ENCODE measurements at regions not wholly inside any gene's neighbourhood (a gene's known extent, or its start where the extent isn't known, plus 50 kb on each side); places are given as distances from the start of the nearest gene placed in this dataset.
"Not testable (repeated sequence)": the region's sequence is repeated elsewhere in the genome, so short reads cannot be mapped to it uniquely, and the experiment has no call there.

DNA sequence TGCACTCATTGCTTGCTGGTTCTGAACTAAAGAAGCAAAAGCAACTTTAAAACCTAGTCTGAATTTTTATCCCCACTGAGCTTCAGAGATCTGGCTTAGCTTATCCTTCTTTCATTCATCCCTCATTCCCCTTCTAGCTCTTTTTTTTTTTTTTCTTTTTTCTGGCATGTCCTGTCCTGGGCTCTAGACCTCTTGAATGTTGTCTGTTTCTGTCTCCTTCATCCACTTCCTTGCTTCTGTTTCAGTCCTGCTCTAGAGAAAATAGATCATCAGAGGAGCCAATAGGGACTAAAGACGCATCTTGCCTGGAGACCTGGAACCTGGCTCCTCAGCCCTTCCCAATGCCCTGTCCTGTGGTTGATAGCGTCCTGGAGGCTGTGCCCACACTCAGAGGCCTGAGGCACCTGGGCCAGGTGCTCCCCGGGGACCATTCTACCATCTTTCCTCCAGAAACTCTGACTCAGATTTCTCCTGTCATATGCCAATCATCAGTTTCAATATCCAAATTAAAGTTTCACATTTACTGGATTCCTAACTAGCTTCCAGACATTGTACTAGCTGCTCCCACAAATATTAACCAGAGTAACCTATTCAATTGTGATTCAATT lies 115.7 kb upstream of the GATB start:
- DNase-seq = no peak

DNA sequence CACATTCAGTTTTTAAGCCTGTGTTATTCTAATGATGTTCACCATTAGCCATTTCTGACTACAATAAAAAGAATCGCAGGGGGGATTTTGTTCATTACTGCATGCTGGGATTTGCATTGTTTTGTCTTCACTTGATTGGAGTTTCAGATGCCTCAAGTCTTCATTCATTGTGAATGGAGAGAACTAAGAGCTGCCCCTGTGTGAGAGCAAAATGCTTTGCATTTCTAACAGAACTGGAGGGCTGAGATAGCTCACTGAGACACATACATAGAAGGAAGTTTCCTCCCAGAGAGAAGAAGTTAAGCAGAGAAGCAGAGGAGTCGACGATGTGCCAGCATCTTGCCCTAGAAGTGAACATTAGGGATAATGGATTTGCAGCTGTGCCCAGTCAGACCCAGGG lies 113.5 kb upstream of the GATB start:
- no peak for DNase-seq

DNA sequence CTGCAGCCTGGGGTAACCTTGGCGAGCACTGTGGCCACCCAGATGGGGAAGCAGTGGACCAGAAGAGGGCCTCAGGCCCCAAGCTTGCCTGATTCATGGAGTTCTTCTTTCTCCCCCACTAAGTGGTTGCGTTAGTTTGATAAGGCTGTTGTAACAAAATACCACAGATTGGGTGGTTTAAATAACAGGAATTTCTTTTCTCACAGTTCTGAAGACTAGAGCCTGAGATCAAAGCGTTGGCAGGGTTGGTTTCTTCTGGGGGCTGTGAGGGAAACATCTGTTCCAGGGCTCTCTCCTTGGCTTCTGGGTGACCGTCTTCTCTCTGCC lies 105.7 kb upstream of the GATB start:
- no peak for DNase-seq

DNA sequence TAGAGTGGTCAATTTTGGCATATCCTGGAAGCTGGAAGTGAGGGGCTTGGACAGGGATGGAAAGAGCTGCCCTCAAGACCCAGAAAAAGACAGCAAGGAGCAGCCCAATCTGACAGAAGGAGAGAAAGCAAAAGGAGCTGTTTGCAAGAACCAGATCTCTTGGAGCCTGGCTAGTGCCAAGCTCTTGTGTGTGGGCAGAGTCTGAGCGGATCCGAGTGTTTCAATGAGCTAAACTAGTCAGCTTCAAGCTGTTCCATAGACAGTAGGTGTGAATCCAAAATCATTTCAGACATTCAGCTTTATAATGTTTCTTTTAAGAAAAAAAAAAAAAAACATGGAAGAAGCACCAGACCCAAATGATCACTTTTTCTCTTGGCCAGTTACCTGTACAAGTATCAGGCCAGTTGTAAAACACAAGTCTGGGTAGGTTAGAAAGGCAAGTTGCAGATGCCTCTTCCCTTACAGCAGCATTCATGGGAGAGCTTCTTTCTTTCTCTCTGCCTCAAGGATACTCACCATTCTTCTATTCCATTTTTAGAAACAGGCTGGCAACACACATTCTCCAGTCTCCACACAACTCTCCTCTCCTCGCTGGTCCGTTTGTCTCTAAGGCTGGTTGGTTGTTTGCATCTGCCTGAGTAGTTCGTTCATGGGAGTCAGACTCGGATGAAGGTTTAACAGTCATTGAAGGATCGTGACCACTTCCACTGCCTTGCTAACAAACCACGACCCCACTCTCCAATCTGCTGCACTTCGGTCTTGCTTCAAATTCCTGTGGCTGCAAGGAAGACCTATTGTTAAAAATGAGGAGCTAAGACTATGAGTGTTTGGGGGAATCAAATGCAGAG lies 105.2 kb upstream of the GATB start:
- no peak for DNase-seq

DNA sequence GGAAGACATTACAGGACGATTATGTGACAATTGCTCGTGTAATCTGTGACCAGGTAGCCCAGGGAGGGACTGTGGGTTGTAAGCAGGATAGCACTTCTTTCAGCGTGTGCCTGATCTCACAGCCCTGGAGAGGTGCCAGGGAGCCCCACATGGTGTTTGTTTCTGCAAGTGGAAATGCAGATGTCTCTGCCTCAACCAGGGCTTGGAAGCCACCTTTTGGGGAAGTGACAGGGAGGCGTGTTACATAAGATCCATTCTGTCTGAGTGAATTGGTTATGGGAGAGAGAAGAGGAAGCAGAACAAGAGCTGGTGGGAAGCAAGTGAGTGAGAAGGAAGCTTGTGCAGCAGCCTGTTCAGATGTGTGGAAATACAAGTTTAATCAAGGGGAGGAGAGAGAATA lies 104.5 kb upstream of the GATB start:
- no peak for DNase-seq

DNA sequence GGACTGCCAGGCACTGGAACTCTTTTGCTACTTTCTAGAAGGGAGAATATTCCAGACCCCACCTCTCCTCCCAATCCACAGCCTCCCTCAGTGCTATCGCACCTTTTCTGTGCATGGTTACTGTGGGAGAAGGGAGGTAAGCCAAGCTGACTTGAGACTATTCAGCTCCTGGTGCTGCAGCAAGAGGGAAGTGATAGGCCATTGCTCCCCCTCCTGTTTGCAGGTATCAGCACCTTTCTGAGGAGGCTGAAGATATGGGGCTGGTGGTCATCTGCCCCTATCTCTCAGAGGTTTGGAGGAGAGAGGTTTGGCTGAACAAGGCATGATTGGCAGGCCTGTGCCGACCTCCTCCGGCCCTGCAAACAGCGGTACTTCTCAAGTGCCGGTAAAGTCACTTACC lies 103.3 kb upstream of the GATB start:
- DNase-seq = no peak

DNA sequence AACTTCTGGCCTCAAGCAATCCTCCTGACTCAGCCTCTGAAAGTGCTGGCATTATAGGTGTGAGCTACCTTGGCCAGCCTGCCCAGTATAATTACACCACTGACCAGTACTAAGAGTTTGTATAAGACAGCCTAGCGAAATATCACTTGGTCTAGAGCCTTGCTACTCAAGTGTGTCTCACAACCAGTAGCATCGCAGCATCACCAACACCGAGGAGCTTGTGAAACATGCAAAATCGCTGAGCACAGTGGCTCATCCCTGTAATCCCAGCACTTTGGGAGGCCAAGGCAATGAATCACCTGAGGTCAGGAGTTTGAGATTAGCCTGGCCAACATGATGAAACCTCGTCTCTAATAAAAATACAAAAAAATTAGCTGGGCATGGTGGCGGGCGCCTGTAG lies 102.0 kb upstream of the GATB start:
- DNase-seq = no peak

DNA sequence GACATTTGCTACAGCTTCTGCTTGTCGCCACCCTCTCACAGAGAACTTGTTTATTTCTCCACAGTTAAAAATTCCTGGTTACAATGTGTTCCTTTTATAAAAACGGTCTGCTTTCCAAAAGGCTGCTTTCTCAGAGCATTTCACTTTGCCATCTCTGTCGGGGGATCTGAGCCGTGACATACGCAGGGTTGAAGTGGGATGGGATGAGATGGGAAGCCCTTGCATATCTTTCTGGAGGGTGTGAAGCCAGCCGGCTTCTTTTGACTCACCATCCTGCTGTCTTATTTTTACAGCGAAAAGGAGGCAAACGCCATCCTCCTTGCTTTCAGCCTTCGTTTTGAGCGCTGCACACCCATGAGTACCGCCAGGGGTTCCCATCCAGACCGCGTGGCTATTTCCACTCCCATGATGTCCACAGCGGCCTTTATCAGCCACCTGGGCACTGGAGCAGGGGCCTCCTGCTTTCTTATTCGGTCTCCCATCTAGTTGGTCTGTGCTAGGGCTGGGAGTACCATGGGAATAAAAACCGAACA lies 99.8 kb upstream of the GATB start:
- no peak for DNase-seq

DNA sequence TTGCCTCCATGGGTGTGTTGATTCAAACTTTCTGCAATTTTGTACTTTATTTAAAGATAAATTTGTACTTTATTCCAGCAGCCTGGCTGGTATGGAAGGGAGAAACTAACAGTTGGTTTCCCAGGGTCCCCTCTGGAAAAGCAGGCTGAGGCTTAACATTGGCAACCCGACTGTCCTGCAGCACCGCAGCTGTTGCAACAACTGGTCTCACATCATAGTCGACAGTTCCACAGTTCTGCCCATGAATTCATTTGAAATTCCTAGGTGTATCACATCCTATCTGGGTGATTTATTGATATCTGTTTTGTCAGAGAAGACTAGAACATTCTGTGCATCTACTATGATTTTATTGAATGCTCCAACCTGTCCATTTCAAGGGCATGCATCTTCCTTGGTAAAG lies 98.8 kb upstream of the GATB start:
- no peak for DNase-seq

DNA sequence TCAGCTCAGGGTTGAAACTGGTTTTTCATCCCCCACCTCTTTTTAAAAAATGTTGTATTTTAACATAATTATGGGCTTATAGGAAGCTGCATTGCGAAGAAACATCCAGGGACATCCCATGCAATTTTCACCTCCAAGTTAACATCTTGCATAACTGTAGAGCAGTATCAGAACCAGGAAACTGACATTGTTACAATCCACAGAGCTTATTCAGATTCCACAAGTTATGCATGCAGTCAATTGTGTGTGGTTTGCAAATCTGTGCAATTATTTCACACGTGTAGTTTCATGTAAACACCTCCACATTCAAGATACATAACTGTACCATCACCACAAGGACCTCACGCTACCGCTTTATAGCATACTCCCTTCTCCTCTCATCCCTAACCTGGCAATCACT lies 97.5 kb upstream of the GATB start:
- no peak for DNase-seq

DNA sequence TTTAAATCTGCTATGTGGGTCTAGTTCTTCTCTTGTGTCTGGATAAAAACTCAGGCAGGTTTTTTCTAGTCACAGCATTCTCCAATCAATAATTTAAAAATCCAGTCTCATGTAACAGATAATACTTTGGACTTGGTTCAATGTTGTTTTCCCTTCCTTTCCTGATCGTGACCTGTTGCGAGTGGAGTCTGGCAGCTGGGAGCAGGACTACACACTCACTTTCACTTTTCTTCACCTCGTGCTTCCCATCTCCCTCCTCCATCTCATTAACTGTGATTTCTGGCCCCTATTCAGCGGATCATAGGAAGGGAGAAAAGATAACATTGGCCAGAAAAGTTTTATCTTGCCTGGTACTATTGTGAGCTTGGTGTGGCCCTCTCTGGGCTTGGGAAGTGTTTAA lies 96.6 kb upstream of the GATB start:
- no peak for DNase-seq

DNA sequence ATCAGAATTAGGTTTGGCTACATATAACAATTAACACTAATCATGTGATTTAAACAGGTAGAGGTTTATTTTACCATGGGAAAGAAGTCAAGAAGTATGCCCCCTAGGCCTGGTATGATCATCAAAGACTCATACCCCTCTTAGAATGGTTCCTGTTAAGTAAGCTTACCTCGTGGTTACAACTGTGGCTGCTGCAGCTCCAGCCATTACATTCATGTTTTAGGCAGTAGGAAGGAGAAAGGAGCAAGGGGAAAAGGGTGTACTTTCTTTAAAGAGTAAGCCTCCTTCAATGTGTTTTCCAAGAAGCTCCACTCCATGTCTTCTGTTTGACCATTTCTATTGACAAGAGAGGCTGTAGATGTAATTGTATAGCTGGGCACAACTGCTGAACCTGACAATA lies 94.9 kb upstream of the GATB start:
- DNase-seq = no peak

DNA sequence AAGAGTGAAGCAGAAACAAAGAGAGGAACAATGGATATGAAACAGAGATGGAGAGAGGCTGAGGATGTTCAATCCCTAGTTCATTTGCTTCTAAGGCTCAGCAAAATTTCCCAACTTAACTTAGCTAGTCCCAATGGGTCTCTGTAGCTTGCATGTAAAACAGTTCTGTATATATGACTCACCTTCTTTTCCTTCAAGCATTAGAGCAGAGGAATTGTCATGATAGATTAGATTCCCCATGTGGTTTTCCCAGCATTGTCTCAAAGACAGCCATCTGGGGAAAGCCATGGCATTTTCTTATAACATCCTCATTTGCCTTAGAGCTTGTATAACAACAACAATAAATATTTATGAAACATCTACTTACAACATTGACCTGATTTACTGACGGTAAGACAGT lies 93.9 kb upstream of the GATB start:
- no peak for DNase-seq

DNA sequence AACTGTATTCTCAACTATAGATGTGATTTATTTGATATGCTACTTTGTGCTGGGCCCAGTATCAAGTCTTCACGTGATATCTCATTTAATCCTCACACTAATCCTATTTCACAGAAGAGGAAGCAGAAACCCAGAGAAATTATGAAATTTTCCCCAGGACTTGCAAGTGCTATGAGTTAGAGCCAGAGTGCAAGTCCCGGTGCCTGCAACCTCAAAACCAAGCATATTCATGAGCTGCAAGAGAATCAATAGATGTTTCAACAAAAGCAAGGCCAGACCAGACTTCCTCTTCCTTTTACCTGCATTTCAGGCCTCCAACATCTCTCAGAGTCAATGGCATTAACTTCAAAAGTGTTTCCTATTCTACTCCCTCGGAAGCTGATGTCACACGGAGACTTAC lies 92.2 kb upstream of the GATB start:
- no peak for DNase-seq

DNA sequence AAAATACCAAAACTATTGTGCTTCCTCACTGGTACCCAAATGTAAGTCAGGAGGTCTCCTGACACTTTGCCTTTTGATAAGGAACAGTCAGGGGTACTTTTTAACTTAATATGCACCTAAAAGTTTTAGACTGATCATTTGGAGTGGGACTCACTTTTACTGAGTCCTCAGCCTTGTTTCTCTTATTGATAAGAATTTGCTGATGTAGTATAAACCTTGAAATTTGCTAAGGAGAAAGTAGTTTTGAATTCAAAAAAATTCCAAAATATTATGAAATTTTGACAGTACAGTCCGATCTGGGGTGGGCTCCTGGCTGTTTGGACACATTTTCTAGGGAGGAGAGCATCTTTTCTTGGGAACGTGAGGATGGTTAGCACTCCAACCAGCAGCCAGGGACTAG lies 91.4 kb upstream of the GATB start:
- no peak for DNase-seq

DNA sequence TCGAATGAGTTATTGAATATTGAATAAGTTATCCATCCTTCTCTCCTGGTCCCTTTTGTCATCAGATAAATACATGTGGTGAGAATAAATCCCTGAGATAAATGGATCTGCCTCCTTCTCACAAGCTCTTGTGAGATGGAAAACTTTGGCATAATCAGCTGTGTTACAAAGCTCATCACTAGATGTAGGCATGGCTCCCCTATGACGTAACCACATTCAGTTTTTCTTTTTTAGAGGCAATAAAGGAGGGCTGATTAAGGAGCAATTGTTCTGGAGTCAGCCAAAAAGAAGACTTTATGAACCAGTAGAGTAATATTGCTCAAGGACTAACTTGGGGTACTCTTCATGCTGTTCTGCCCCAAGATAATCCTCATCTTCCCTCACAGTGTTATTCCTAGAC lies 90.5 kb upstream of the GATB start:
- DNase-seq = no peak

DNA sequence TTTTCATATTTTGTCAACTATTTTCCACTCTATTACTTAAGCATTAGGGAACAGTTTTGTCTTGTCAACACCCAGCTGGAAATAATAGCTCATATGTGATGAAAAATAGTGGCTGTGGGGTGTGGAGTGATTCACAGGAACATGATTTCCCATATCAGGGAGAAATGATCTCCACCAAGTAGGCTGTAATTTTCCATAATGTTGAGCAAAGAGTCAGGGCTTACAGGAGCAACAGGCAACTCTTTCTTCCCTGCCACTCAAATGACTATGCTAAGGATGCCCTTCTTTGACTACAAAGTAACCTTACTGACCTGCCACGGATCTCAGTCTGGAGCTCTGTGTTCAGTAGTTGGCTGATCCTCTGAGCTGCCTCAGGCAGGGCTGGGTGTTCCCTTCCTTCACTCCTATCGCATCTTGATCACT lies 90.0 kb upstream of the GATB start:
- no peak for DNase-seq

DNA sequence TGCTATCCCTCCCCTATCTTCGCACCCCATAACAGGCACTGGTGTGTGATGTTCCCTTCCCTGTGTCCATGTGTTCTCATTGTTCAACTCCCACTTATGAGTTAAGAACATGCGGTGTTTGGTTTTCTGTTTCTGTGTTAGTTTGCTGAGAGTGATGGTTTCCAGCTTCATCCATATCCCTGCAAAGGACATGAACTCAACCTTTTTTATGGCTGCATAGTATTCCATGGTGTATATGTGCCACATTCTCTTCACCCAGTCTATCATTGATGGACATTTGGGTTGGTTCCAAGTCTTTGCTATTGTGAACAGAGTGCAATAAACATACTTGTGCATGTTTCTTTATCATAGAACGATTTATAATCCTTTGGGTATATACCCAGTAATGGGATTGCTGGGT lies 84.7 kb upstream of the GATB start:
- not testable (repeated sequence) for DNase-seq

DNA sequence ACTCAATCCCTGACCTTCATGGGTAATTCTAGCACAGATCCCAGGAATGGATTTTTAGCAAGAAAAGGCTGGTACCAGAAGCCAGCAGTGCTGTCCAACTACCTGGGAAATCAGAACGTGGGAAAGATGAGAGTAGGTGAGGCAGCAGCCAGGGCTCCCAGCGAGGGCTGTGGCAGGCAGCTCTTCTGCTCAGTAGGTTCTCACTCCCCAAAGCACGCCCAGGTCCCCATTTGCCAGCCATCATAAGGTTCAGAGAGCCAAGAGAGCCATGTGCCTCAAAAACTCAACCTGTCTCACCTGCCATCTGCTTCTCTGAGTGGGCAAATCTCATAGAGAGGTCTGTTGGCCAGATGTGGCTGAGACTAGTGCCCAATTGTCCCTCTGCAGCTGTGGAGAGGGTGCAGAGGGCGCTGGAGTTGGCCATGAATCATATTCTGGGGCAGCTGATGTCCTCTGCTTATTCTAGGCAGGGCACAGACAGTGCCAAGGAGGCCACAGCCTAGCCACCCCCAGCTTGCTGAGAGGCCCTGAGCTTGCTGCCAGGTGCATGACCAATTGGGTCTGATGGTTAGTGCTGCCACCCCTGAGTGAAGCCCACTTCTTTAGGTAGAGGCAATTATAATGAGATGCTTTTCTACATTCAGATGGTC lies 81.7 kb upstream of the GATB start:
- DNase-seq = no peak

DNA sequence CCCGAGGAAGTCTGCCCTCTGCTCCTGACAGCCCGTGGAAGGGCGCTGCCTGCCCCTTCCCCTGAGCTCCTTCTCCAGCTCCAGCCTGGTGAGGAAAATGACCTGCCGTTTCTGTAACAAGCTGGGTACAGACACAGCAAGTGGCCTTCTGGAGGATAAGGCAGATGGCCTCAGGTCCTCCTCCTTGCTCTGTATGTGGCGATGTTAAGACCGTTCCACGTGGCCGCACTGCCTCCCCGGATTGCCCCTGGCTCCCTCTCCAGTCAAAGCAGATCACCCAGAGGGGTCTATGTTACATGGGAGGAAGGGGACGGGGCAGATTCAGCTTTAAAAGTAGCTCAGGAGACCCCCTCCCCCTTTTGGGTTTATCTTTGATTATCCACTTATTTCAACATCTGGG lies 80.3 kb upstream of the GATB start:
- no peak for DNase-seq

DNA sequence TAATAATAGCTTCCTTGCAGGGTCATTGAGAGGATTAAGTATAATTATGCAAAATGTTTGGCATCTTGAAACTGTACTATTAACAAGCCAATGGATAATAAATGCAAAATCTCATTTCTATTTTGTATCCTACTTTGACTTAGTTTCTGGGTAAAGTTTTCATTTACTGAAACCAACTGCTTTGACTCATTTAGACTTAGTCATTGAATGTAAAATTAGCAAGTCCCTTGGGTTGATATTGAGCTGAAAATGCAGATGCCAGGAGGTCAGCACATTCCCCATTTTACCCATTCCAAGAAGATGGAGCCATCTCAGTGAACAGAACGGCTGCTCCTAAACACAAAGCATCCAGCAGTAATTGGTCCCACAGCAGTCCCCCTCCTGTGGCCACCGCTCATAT lies 74.7 kb upstream of the GATB start:
- DNase-seq = no peak

DNA sequence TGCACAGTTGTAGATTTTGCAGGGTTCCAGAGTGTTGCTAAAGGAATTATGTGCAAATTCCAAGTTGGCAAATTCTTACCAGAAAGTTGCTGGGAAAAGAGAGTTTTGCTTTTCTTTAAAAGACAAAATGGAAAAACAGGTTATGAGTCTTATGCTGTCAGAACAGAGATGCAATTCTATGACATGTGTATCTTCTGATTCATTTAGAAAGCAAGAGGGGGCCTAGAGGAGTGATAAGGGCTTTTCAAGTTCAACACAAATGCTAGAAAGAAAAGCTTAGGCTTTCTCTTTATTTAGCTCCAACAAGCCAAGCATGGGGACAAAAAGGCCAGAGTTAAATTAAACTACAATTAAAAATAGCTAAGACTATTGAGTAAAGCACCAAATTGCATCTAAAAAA lies 72.4 kb upstream of the GATB start:
- DNase-seq = no peak

DNA sequence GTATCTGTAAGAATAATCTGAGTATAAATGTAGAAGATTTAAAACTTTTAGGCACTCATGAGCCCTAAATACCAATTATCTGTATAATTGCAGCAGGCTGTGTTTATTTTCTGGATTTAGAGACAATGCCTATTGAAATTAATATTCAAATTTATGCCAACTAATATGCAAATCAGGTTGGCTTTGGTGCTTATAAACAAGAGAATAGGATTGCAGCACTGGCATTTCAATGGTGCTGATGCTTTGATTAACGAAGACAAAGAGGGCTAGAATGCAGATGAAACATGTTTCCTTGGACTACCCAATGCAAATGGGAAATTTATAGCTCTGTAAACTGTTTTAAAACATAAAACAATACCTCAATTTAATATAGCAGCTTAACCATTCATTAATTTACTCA lies 70.7 kb upstream of the GATB start:
- peak in 1 of 2 experiments; percentile 25 for DNase-seq

DNA sequence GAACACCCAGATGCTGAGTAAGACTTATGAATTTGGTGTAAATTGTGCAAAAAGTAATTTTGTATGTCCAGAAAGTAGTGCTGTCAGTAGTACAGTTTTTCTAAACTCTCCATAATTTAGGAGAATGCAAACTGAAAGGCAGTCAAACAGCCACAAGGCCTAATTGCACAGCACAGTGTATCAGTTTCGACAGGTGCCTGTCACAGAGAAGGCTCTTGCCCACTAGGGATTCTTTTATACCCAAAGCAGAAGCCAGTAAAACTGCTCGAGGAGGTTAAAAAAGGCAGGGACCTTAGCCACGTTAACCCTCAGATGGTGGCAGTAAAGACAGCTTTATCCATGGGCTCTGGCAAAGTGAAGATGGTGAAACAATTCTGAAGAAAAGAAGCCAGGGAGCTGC lies 69.4 kb upstream of the GATB start:
- DNase-seq = no peak
